BLaER1 (cell line): ENCODE measurements at regions not wholly inside any gene's neighbourhood (a gene's known extent, or its start where the extent isn't known, plus 50 kb on each side); places are given as distances from the start of the nearest gene placed in this dataset.
"Not testable (repeated sequence)": the region's sequence is repeated elsewhere in the genome, so short reads cannot be mapped to it uniquely, and the experiment has no call there.

Source experiments
- H3K27ac ChIP-seq: shearing (Covaris generic); formaldehyde crosslinking; 2 replicates; pipeline ENCODE4 v1.8.1; 2022
- H3K27me3 ChIP-seq: shearing (Covaris generic); formaldehyde crosslinking; 2 replicates; pipeline ENCODE4 v1.8.1; 2022
- H3K36me3 ChIP-seq: shearing (Covaris generic); formaldehyde crosslinking; 2 replicates; pipeline ENCODE4 v1.8.1; 2022
- H3K4me1 ChIP-seq: shearing (Covaris generic); formaldehyde crosslinking; 2 replicates; pipeline ENCODE4 v1.8.1; 2022
- H3K4me2 ChIP-seq: shearing (Covaris generic); formaldehyde crosslinking; 2 replicates; pipeline ENCODE4 v1.8.1; 2022
- H3K4me3 ChIP-seq: shearing (Covaris generic); formaldehyde crosslinking; 2 replicates; pipeline ENCODE4 v1.8.1; 2022
- H3K9ac ChIP-seq: shearing (Covaris generic); formaldehyde crosslinking; 2 replicates; pipeline ENCODE4 v1.8.1; 2022
- H3K9me3 ChIP-seq: shearing (Covaris generic); formaldehyde crosslinking; 2 replicates; pipeline ENCODE4 v1.8.1; 2022
- H4K20me1 ChIP-seq: shearing (Covaris generic); formaldehyde crosslinking; 2 replicates; pipeline ENCODE4 v1.8.1; 2022
- Cebpa-rat ChIP-seq: shearing (Covaris generic); IDR thresholded peaks from 2 replicates; pipeline ENCODE4 v1.8.1; 2022

DNA sequence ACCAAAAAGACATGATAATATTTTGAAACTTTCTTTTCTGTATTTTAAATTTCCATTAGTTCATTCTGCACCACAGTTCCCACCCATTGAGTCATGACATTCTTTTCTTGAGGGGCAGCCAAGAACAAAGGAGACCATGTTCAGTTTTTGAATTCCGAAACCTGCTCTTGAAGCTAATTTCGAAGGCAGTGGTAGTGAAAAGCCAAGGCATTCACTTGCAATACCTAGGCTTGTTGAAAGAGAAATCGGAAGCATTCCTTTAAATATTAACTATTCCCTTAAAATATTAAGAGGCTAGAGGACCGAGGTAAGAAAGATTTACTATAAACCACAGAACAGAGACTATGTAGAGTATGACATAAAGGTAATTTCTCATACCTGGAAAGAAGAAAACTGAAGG, 256.3 kb downstream of the ADGRL2 start:
- Histone ChIP-seq H3K36me3 (no peaks in the 10 kb centered on the region), H3K27ac (no peak overlapping the region), H4K20me1 (no peaks in the 10 kb centered on the region), H3K27me3 (no peaks in the 10 kb centered on the region), H3K4me1 (no peaks in the 10 kb centered on the region), H3K9ac (no peak overlapping the region), H3K9me3 (no peaks in the 10 kb centered on the region), H3K4me3 (no peak overlapping the region), H3K4me2 (no peak overlapping the region)
- TF ChIP-seq Cebpa-rat, result no peak

DNA sequence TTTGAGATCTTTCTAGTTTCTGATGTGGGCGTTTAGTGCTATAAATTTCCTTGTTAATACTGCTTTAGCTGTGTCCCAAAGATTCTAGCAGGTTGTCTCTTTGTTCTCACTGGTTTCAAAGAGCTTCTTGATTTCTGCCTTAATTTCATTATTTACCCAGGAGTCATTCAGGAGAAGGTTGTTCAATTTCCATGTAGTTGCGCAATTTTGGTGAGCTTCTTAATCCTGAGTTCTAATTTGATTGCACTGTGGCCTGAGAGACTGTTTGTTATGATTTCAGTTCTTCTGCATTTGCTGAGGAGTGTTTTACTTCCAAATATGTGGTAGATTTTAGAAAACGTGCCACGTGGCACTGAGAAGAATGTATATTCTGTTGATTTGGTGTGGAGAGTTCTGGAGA, 254.6 kb downstream of the ADGRL2 start:
- not testable (repeated sequence) for H4K20me1 ChIP-seq, H3K27ac ChIP-seq, H3K4me1 ChIP-seq, H3K9me3 ChIP-seq, H3K4me2 ChIP-seq, H3K27me3 ChIP-seq, H3K4me3 ChIP-seq, H3K36me3 ChIP-seq, H3K9ac ChIP-seq

DNA sequence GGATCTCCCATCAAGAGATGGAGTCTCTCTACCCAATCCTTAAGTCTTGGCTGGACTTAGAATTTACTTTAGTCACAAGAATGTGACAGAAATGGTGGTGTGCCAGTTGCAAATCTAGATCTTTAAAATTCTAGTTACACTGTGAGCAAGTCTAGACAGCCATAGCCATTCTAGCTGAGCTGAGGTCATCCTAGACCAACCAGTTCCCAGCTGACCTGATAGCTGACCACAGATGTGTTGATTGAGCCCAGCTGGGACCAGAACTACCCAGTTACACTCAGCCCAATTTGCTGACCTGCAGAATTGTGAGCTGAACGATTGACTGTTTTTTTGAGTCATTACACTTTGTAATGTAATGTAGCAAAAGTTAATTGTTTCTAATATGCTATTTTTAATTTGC, 251.8 kb downstream of the ADGRL2 start:
- TF ChIP-seq Cebpa-rat, result no peak

DNA sequence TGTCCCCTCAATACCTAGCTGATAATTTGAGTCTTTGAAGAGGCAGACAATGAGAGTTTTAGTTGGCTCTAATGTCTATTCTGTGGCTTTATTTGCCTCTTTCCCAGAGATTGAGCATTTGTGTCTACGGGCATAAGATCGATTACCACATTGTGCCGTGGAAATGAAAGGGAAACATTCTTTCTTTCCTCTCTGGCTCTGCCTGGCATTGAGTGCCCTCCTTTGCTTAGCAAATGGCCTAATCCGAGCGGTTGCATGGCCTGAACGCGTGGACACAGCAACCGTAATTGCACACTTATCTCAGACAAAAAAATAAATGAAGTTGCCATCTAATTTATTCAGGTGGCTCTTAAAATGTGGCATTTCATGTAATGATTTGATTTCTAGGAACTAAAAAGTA, 247.9 kb downstream of the ADGRL2 start:
- no peaks in the 10 kb centered on the region for H3K27me3 ChIP-seq
- no peak overlapping the region for H3K9ac ChIP-seq
- H3K36me3 ChIP-seq, result no peaks in the 10 kb centered on the region
- H3K9me3 ChIP-seq, result no peaks in the 10 kb centered on the region
- H4K20me1 ChIP-seq, result no peaks in the 10 kb centered on the region
- H3K4me1 ChIP-seq, result no peaks in the 10 kb centered on the region
- no peak overlapping the region for H3K4me3 ChIP-seq
- TF ChIP-seq Cebpa-rat, result no peak
- no peak overlapping the region for H3K27ac ChIP-seq
- H3K4me2 ChIP-seq, result no peak overlapping the region

More for the DNA sequence above, 251.8 kb downstream of the ADGRL2 start:
- H3K9ac ChIP-seq, result no peak overlapping the region
- H3K27ac ChIP-seq, result no peak overlapping the region
- no peaks in the 10 kb centered on the region for H3K4me1 ChIP-seq
- H3K4me3 ChIP-seq, result no peak overlapping the region
- H3K9me3 ChIP-seq, result no peaks in the 10 kb centered on the region
- no peaks in the 10 kb centered on the region for H3K27me3 ChIP-seq
- H4K20me1 ChIP-seq, result no peaks in the 10 kb centered on the region
- H3K4me2 ChIP-seq, result no peak overlapping the region
- no peaks in the 10 kb centered on the region for H3K36me3 ChIP-seq

DNA sequence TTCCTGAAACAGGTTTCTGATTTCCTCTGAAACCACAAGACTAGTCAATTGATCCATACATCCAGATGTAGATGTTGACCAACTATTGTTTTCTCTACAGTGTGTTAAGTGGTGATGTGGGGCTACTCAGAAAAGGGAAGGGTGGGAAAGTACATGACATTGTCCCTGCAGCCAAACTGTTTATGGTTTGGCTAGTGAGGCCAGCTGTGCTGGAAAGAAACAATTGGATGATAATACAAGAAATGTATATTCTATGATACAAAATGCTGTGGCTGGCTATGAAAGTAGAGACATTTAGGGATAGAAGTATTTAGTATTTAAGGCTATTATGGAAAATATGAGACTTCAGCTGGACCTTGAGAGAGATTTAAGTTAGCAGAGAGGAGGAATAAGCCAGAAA, 244.5 kb downstream of the ADGRL2 start:
- H4K20me1 ChIP-seq, result no peaks in the 10 kb centered on the region
- H3K4me2 ChIP-seq, result no peak overlapping the region
- no peaks in the 10 kb centered on the region for H3K36me3 ChIP-seq
- H3K9ac ChIP-seq, result no peak overlapping the region
- no peaks in the 10 kb centered on the region for H3K9me3 ChIP-seq
- H3K4me1 ChIP-seq, result peaks cover 16% of the 10 kb centered on the region
- no peak for TF ChIP-seq Cebpa-rat
- H3K4me3 ChIP-seq, result no peak overlapping the region
- H3K27me3 ChIP-seq, result no peaks in the 10 kb centered on the region
- H3K27ac ChIP-seq, result no peak overlapping the region

DNA sequence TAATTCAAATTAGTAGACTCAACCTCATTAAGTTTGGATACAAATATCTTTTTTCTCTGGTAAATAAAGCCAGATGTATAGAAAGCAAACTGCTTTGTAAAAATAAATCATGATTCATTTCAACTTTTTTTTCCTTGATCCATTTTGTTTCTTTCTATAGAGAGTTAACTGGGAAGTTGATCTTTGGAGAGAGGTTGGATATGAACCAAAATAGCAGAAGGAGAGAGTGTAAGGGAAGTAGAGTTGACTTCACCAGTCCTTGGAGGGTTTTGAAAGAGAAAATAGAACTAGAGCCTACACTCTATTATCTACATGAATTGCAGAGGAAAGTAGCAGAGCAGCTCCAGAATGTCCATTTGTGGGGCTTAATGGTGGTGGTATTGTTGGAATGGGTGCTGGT, 243.8 kb downstream of the ADGRL2 start:
- no peak overlapping the region for H3K4me3 ChIP-seq
- H3K4me2 ChIP-seq, result no peak overlapping the region
- H3K9me3 ChIP-seq, result no peaks in the 10 kb centered on the region
- H3K27ac ChIP-seq, result no peak overlapping the region
- peaks cover 16% of the 10 kb centered on the region for H3K4me1 ChIP-seq
- no peak for TF ChIP-seq Cebpa-rat
- no peaks in the 10 kb centered on the region for H4K20me1 ChIP-seq
- H3K27me3 ChIP-seq, result no peaks in the 10 kb centered on the region
- no peak overlapping the region for H3K9ac ChIP-seq
- no peaks in the 10 kb centered on the region for H3K36me3 ChIP-seq

DNA sequence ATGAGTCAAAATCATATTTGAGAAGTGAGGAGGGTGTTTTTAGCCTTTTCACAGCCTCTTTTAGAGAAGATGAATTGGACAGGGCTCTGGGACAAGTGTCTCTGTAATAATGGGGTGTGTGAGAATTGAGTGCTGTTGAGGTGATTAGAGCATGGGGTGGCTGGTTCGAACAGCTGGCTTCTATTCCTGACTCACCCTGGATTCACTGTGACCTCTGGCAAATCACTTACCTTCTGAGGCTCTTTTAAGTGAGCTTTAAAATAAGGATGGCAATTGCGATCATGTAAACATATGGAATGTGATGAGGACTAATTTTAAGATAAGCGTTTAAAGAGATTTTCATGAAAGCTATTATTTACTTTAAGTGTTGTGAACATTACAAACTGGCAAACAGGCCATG, 243.4 kb downstream of the ADGRL2 start:
- H3K36me3 ChIP-seq, result no peaks in the 10 kb centered on the region
- H3K9ac ChIP-seq, result no peak overlapping the region
- TF ChIP-seq Cebpa-rat, result no peak
- no peaks in the 10 kb centered on the region for H3K27me3 ChIP-seq
- no peak overlapping the region for H3K4me2 ChIP-seq
- H3K4me3 ChIP-seq, result no peak overlapping the region
- no peak overlapping the region for H3K27ac ChIP-seq
- H3K4me1 ChIP-seq, result peaks cover 16% of the 10 kb centered on the region
- no peaks in the 10 kb centered on the region for H4K20me1 ChIP-seq
- no peaks in the 10 kb centered on the region for H3K9me3 ChIP-seq

DNA sequence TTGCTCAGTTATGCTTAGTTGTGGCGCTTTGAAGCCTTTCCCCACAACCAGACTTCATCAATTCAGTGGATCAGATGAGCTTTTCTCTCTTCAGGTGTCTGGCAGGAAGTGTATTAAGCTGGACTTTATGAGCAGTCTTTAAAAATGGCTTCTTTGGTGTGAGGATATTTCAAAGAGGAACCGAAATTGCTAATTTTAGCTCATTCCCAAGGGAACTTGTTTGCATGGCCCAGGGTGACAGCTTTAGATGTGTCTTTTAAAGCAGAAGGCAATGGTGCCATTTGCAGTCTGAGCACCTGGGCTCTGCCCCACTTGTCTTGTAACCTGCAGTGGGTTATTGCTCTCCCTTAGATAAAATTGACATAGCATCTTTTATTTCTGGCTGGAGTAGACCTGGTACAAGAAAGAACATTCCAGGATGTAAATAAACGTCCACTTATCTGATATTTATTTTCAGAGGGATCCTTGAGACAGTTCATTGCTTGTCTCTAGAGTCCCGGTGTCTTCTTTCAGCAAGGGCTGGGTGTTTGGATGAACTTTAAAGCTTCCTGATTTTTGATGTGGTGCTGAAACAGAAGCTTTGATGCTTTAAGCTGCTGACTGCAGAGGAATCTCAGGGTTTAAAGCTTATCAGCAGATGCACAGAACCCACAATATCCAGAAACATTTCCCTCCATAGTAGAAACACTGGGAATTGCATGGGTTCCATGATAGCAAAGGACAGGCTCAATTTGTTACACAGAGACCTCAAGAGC, 241.7 kb downstream of the ADGRL2 start:
- H3K9me3 ChIP-seq, result no peaks in the 10 kb centered on the region
- no peaks in the 10 kb centered on the region for H4K20me1 ChIP-seq
- peaks cover 16% of the 10 kb centered on the region for H3K4me1 ChIP-seq
- H3K27ac ChIP-seq, result no peak overlapping the region
- peak overlapping the region; percentile 54 for H3K4me2 ChIP-seq
- H3K9ac ChIP-seq, result no peak overlapping the region
- H3K36me3 ChIP-seq, result no peaks in the 10 kb centered on the region
- no peaks in the 10 kb centered on the region for H3K27me3 ChIP-seq
- no peak for TF ChIP-seq Cebpa-rat
- no peak overlapping the region for H3K4me3 ChIP-seq
